Astrocyte (in vitro differentiated cells and primary cell): ENCODE measurements at regions not wholly inside any gene's neighbourhood (a gene's known extent, or its start where the extent isn't known, plus 50 kb on each side); places are given as distances from the start of the nearest gene placed in this dataset.

Experiments
- DNase-seq: peaks from one replicate; pipeline ENCODE4 v3.0.0-alpha.2; 2010; ENCODE audit warnings: low read depth
- FAIRE-seq: peaks from 2 replicates; lab custom pipeline; 2011; peaks lifted over from hg19 to GRCh38; lab: Jason Lieb, UNC
- H2AFZ ChIP-seq: 2 replicates; pipeline ENCODE4 v1.6.0; 2012; ENCODE audit warnings: low read depth, low read length, inconsistent platforms
- H3K27ac ChIP-seq: 2 replicates; pipeline ENCODE4 v1.5.1; 2011; ENCODE audit warnings: low read depth, low read length, inconsistent platforms
- H3K27me3 ChIP-seq: 2 replicates; pipeline ENCODE4 v1.6.0; 2011; ENCODE audit warnings: low read length, inconsistent platforms; ENCODE audit not compliant: insufficient read depth
- H3K36me3 ChIP-seq: 2 replicates; pipeline ENCODE4 v1.5.1; 2011; ENCODE audit warnings: low read length, inconsistent platforms; ENCODE audit not compliant: insufficient read depth
- H3K4me1 ChIP-seq: 2 replicates; pipeline ENCODE4 v1.5.1; 2011; ENCODE audit warnings: low read length, inconsistent platforms; ENCODE audit not compliant: insufficient read depth
- H3K4me2 ChIP-seq: 2 replicates; pipeline ENCODE4 v1.6.0; 2012; ENCODE audit warnings: low read length, inconsistent platforms
- H3K4me3 ChIP-seq: 2 replicates; pipeline ENCODE4 v1.5.1; 2011; ENCODE audit warnings: low read depth, mild to moderate bottlenecking, low read length, inconsistent platforms; ENCODE audit not compliant: insufficient read depth
- H3K79me2 ChIP-seq: 2 replicates; pipeline ENCODE4 v1.6.0; 2012; ENCODE audit warnings: mild to moderate bottlenecking, low read length, inconsistent platforms; ENCODE audit not compliant: insufficient read depth
- H3K9ac ChIP-seq: 2 replicates; pipeline ENCODE4 v1.6.0; 2012; ENCODE audit warnings: mild to moderate bottlenecking, low read length, inconsistent platforms
- H3K9me3 ChIP-seq: 2 replicates; pipeline ENCODE4 v1.5.1; 2012; ENCODE audit warnings: low read depth, mild to moderate bottlenecking, low read length, inconsistent platforms; ENCODE audit not compliant: insufficient read depth
- H4K20me1 ChIP-seq: 2 replicates; pipeline ENCODE4 v1.6.0; 2012; ENCODE audit warnings: low read length, inconsistent platforms; ENCODE audit not compliant: insufficient read depth
- H3K27ac Mint-ChIP-seq: one replicate; pipeline ENCODE4 v1.8.0; 2021; ENCODE audit warnings: mild to moderate bottlenecking, mixed read lengths; ENCODE audit not compliant: unreplicated experiment
- H3K27me3 Mint-ChIP-seq: one replicate; pipeline ENCODE4 v1.8.0; 2021; ENCODE audit warnings: low read depth, mixed read lengths; ENCODE audit not compliant: unreplicated experiment
- H3K36me3 Mint-ChIP-seq: one replicate; pipeline ENCODE4 v1.8.0; 2021; ENCODE audit warnings: low read depth, mixed read lengths; ENCODE audit not compliant: unreplicated experiment
- H3K4me1 Mint-ChIP-seq: one replicate; pipeline ENCODE4 v1.8.0; 2021; ENCODE audit warnings: low read depth, mixed read lengths; ENCODE audit not compliant: unreplicated experiment
- H3K4me3 Mint-ChIP-seq: one replicate; pipeline ENCODE4 v1.8.0; 2021; ENCODE audit warnings: mild to moderate bottlenecking, moderate library complexity, mixed read lengths; ENCODE audit not compliant: unreplicated experiment
- H3K9me3 Mint-ChIP-seq: one replicate; pipeline ENCODE4 v1.8.0; 2021; ENCODE audit warnings: mild to moderate bottlenecking, mixed read lengths; ENCODE audit not compliant: unreplicated experiment
- CTCF ChIP-seq: IDR thresholded peaks from 2 replicates; pipeline ENCODE4 v1.5.1; 2011; ENCODE audit warnings: low read depth, mild to moderate bottlenecking, inconsistent platforms, low read length, moderate library complexity; ENCODE audit not compliant: insufficient read depth
- EZH2 ChIP-seq: IDR thresholded peaks from 2 replicates; pipeline ENCODE4 v1.6.1; 2012; ENCODE audit warnings: mild to moderate bottlenecking, low read length, inconsistent platforms; ENCODE audit not compliant: insufficient read depth

- H3K36me3 Mint-ChIP-seq = no peaks in the 10 kb centered on the region
Observed at GRCh38 chr2:14340703-14341102, 291.8 kb upstream of the LRATD1 start.

GRCh38 chr2:14342313-14342712 is 290.2 kb upstream of the LRATD1 start:
- Histone ChIP-seq H3K9ac (no peak overlapping the region), H3K4me1 (no peaks in the 10 kb centered on the region), H3K9me3 (no peaks in the 10 kb centered on the region), H3K79me2 (no peaks in the 10 kb centered on the region), H3K4me3 (no peak overlapping the region), H2AFZ (no peak overlapping the region), H3K27me3 (no peaks in the 10 kb centered on the region), H3K4me2 (no peak overlapping the region), H3K27ac (no peak overlapping the region), H4K20me1 (no peaks in the 10 kb centered on the region), H3K36me3 (no peaks in the 10 kb centered on the region)
- no peak for DNase-seq
- no peaks in the 10 kb centered on the region for H3K4me1 Mint-ChIP-seq
- H3K9me3 Mint-ChIP-seq = no peaks in the 10 kb centered on the region
- TF ChIP-seq EZH2 = no peak
- no peak for TF ChIP-seq CTCF
- no peaks in the 10 kb centered on the region for H3K36me3 Mint-ChIP-seq
- no peaks in the 10 kb centered on the region for H3K27me3 Mint-ChIP-seq
- no peak overlapping the region for H3K27ac Mint-ChIP-seq
- H3K4me3 Mint-ChIP-seq = no peak overlapping the region
- no peak for FAIRE-seq

More at GRCh38 chr2:14340703-14341102, 291.8 kb upstream of the LRATD1 start:
- Histone ChIP-seq H3K27ac (no peak overlapping the region), H4K20me1 (no peaks in the 10 kb centered on the region), H3K79me2 (no peaks in the 10 kb centered on the region), H2AFZ (no peak overlapping the region), H3K27me3 (no peaks in the 10 kb centered on the region), H3K9me3 (no peaks in the 10 kb centered on the region), H3K9ac (no peak overlapping the region), H3K4me1 (no peaks in the 10 kb centered on the region), H3K4me3 (no peak overlapping the region), H3K36me3 (no peaks in the 10 kb centered on the region), H3K4me2 (no peak overlapping the region)
- Mint-ChIP-seq H3K9me3 (no peaks in the 10 kb centered on the region), H3K27ac (no peak overlapping the region), H3K4me3 (no peak overlapping the region), H3K4me1 (peaks cover 3% of the 10 kb centered on the region), H3K27me3 (no peaks in the 10 kb centered on the region)
- TF ChIP-seq CTCF (no peak), EZH2 (no peak)
- no peak for FAIRE-seq
- no peak for DNase-seq

- H3K4me1 Mint-ChIP-seq = no peaks in the 10 kb centered on the region
- no peaks in the 10 kb centered on the region for H4K20me1 ChIP-seq
- H3K4me3 Mint-ChIP-seq = no peak overlapping the region
- FAIRE-seq (no peak), DNase-seq (no peak)
- no peak for TF ChIP-seq CTCF
- no peak for TF ChIP-seq EZH2
- no peaks in the 10 kb centered on the region for H3K9me3 ChIP-seq
- no peak overlapping the region for H3K27ac Mint-ChIP-seq
- H3K4me2 ChIP-seq = no peak overlapping the region
- no peak overlapping the region for H2AFZ ChIP-seq
- H3K36me3 Mint-ChIP-seq = no peaks in the 10 kb centered on the region
- H3K27me3 Mint-ChIP-seq = no peaks in the 10 kb centered on the region
- H3K27me3 ChIP-seq = no peaks in the 10 kb centered on the region
- no peaks in the 10 kb centered on the region for H3K79me2 ChIP-seq
- no peak overlapping the region for H3K27ac ChIP-seq
- H3K4me3 ChIP-seq = no peak overlapping the region
- no peak overlapping the region for H3K9ac ChIP-seq
- H3K9me3 Mint-ChIP-seq = no peaks in the 10 kb centered on the region
- H3K4me1 ChIP-seq = no peaks in the 10 kb centered on the region
- H3K36me3 ChIP-seq = no peaks in the 10 kb centered on the region
Observed at GRCh38 chr2:14344355-14344754, 288.2 kb upstream of the LRATD1 start.
